Glutamatergic neuron (in vitro differentiated cells): ENCODE measurements at regions not wholly inside any gene's neighbourhood (a gene's known extent, or its start where the extent isn't known, plus 50 kb on each side); places are given as distances from the start of the nearest gene placed in this dataset.

ENCODE experiments used
- DNase-seq: peaks from one replicate; pipeline ENCODE4 v3.0.0; 2022
- H3K27ac Mint-ChIP-seq: one replicate; pipeline ENCODE4 v1.8.0; 2020; ENCODE audit warnings: mild to moderate bottlenecking, mixed read lengths, inconsistent platforms; ENCODE audit not compliant: unreplicated experiment
- H3K27me3 Mint-ChIP-seq: one replicate; pipeline ENCODE4 v1.8.0; 2020; ENCODE audit warnings: mild to moderate bottlenecking, moderate library complexity, mixed read lengths, inconsistent platforms; ENCODE audit not compliant: unreplicated experiment
- H3K36me3 Mint-ChIP-seq: one replicate; pipeline ENCODE4 v1.8.0; 2020; ENCODE audit warnings: mild to moderate bottlenecking, mixed read lengths, inconsistent platforms; ENCODE audit not compliant: unreplicated experiment
- H3K4me1 Mint-ChIP-seq: one replicate; pipeline ENCODE4 v1.8.0; 2020; ENCODE audit warnings: mild to moderate bottlenecking, low read depth, mixed read lengths, inconsistent platforms; ENCODE audit not compliant: unreplicated experiment
- H3K4me3 Mint-ChIP-seq: one replicate; pipeline ENCODE4 v1.8.0; 2020; ENCODE audit warnings: mild to moderate bottlenecking, mixed read lengths, inconsistent platforms; ENCODE audit not compliant: unreplicated experiment
- H3K9me3 Mint-ChIP-seq: one replicate; pipeline ENCODE4 v1.8.0; 2020; ENCODE audit warnings: mild to moderate bottlenecking, moderate library complexity, mixed read lengths, inconsistent platforms; ENCODE audit not compliant: unreplicated experiment
- CTCF ChIP-seq: fragments of 200-600 bp; sonication (generic); IDR thresholded peaks from one replicate; pipeline ENCODE4 v1.5.0; 2021; ENCODE audit not compliant: partially characterized antibody, unreplicated experiment

- no peak for TF ChIP-seq CTCF
- H3K36me3 Mint-ChIP-seq = no peaks in the 10 kb centered on the region
- H3K27me3 Mint-ChIP-seq = peaks cover 2% of the 10 kb centered on the region
- H3K9me3 Mint-ChIP-seq = no peaks in the 10 kb centered on the region
- no peak overlapping the region for H3K27ac Mint-ChIP-seq
- no peaks in the 10 kb centered on the region for H3K4me1 Mint-ChIP-seq
- DNase-seq = no peak
- H3K4me3 Mint-ChIP-seq = no peak overlapping the region
These were observed 747.2 kb downstream of the SATB2 start for GRCh38 chr2:198710562-198710961.

- DNase-seq = no peak
- no peak for TF ChIP-seq CTCF
- no peak overlapping the region for H3K4me3 Mint-ChIP-seq
- H3K9me3 Mint-ChIP-seq = no peaks in the 10 kb centered on the region
- H3K27me3 Mint-ChIP-seq = no peaks in the 10 kb centered on the region
- H3K4me1 Mint-ChIP-seq = no peaks in the 10 kb centered on the region
- H3K36me3 Mint-ChIP-seq = no peaks in the 10 kb centered on the region
- no peak overlapping the region for H3K27ac Mint-ChIP-seq
These were observed 751.2 kb downstream of the SATB2 start for GRCh38 chr2:198706476-198707082.

DNA sequence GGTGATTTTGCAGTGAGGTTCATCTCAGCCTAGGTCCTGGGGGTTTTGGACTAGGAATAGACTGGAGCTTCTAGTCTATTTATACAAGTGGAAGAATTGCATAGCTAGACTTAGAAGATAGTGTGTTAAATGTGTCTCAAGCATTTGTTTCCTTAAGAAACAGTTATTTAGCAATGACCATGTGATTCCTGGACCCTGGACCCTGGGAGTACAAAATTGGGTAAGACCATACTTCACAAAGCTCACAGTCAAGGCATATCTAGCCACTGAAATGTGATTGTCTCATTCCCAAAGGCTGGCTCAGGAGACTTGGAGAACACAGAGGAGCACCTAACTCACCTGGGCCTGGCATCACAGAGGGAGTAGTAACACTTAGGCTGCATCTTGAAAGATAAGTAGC, 754.5 kb downstream of the SATB2 start:
- no peak for DNase-seq
- Mint-ChIP-seq H3K27me3 (no peaks in the 10 kb centered on the region), H3K4me1 (peaks cover 3% of the 10 kb centered on the region), H3K9me3 (no peaks in the 10 kb centered on the region), H3K4me3 (no peak overlapping the region), H3K27ac (no peak overlapping the region), H3K36me3 (no peaks in the 10 kb centered on the region)
- TF ChIP-seq CTCF = no peak

DNA sequence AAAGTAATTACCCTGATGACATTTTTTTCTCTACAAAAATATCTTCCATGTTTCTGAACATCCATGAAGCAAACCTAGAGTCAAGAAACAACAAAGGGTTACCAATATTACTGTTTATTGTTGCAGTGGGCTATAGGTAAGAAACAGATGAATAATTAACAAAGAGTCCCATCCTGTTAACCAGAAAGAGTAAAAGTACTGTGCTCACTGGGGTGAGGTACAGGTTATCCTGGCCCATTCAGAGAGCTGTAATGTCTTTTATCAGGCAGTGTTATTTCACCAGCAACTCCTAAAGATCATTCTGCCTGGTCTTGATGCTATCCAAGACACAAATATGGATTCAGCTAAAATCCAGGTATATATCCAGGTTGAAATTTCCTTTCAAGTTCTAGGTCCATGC, 754.9 kb downstream of the SATB2 start:
- no peak overlapping the region for H3K4me3 Mint-ChIP-seq
- no peaks in the 10 kb centered on the region for H3K36me3 Mint-ChIP-seq
- H3K27me3 Mint-ChIP-seq = no peaks in the 10 kb centered on the region
- H3K9me3 Mint-ChIP-seq = no peaks in the 10 kb centered on the region
- TF ChIP-seq CTCF = no peak
- no peak overlapping the region for H3K27ac Mint-ChIP-seq
- H3K4me1 Mint-ChIP-seq = peaks cover 3% of the 10 kb centered on the region
- DNase-seq = no peak

GRCh38 chr2:198701481-198701880, 756.3 kb downstream of the SATB2 start:
- no peak for TF ChIP-seq CTCF
- H3K4me3 Mint-ChIP-seq = no peak overlapping the region
- H3K9me3 Mint-ChIP-seq = no peaks in the 10 kb centered on the region
- H3K27me3 Mint-ChIP-seq = no peaks in the 10 kb centered on the region
- H3K27ac Mint-ChIP-seq = no peak overlapping the region
- H3K4me1 Mint-ChIP-seq = peaks cover 3% of the 10 kb centered on the region
- no peaks in the 10 kb centered on the region for H3K36me3 Mint-ChIP-seq
- DNase-seq = no peak
